ENCODE measurements at regions not wholly inside any gene's neighbourhood (a gene's known extent, or its start where the extent isn't known, plus 50 kb on each side); places are given as distances from the start of the nearest gene placed in this dataset.
A peak's percentile ranks its signal among the peaks of the same experiment; 100 is the strongest.
"Not testable (repeated sequence)": the region's sequence is repeated elsewhere in the genome, so short reads cannot be mapped to it uniquely, and the experiment has no call there.

DNA sequence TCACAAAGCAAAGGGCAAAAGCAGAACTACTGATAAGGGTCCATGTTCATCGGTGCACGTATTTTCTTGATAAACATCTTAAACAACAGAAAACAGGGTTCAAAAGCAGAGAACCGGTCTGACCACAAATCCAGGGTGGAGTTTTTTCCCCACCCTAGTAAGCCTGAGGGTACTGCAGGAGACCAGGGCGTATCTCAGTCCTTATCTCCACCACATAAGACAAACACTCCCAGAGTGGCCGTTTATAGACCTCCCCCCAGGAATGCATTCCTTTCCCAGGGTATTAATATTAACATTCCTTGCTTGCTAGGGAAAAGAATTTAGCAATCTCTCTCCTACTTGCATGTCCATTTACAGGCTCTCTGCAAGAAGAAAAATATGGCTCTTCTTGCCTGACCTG is 567.9 kb upstream of the HS3ST1 start:
- POLR2A ChIA-PET; H3K36me3 ChIP-seq (ENCODE audit: control insufficient read depth in 4 of 4, insufficient read depth in 4 of 4, low read length in 3 of 4); H3K4me1 ChIP-seq (ENCODE audit: control extremely low read depth in 1 of 4, control insufficient read depth in 4 of 4, insufficient read depth in 4 of 4, low read length in 3 of 4); H3K27ac ChIP-seq (ENCODE audit: insufficient read depth in 1 of 2, low read depth in 1 of 2, low read length in 2 of 2, poor library complexity in 1 of 2, severe bottlenecking in 2 of 2); CTCF ChIA-PET; H3K27me3 ChIP-seq (replicated peaks in 2 of 5; ENCODE audit: control insufficient read depth in 4 of 5, insufficient read depth in 5 of 5, low read length in 4 of 5); H3K4me3 ChIP-seq (ENCODE audit: control insufficient read depth in 1 of 7, extremely low read depth in 1 of 7, insufficient read depth in 4 of 7, low read depth in 2 of 7, low read length in 6 of 7); DNase-seq: not testable (repeated sequence)
- 96% methylated on average over 4 of the region's 5 CpGs for WGBS (ENCODE audit: insufficient coverage)
- H3K9me3 ChIP-seq (ENCODE audit: control extremely low read depth in 1 of 5, control insufficient read depth in 4 of 5, insufficient read depth in 2 of 5, low read depth in 1 of 5, low read length in 4 of 5) = peaks cover 0 to 17% (median 2%) of the 10 kb centered on the region in 5 experiments

DNA sequence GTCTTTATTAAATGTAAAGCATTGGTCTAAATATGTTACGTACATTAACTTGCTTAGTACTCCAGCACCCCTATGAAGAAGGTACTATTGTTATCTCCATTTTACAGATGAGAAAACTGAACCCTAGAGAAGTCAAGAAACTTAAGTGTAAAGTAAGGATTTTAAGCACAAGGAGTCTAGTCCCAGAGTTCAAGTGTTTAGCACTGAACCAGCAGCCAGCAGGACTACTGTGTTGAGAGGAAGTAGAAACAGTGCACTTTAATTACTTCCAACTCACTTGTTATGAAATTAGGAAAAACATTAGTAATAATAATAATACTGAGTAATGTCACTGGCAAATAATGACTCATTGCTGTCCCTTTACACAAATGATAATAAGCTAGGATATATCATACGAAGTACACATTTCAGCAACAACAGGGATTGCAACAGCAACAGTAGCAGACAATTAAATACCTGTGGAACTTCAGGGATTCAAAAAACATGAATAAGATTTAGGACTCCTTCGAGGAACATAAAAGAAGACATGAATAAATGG is 548.1 kb upstream of the HS3ST1 start:
- H3K4me1 ChIP-seq (ENCODE audit: control extremely low read depth in 1 of 4, control insufficient read depth in 4 of 4, insufficient read depth in 4 of 4, low read length in 3 of 4) = no peaks in the 10 kb centered on the region
- DNase-seq = no peak
- POLR2A ChIA-PET = no interaction called here
- 71% methylated on average over 1 of the region's 3 CpGs for WGBS (ENCODE audit: insufficient coverage)
- H3K27ac ChIP-seq (ENCODE audit: insufficient read depth in 1 of 2, low read depth in 1 of 2, low read length in 2 of 2, poor library complexity in 1 of 2, severe bottlenecking in 2 of 2) = no peak overlapping the region
- no peaks in the 10 kb centered on the region for H3K9me3 ChIP-seq (ENCODE audit: control extremely low read depth in 1 of 5, control insufficient read depth in 4 of 5, insufficient read depth in 2 of 5, low read depth in 1 of 5, low read length in 4 of 5)
- CTCF ChIA-PET = interaction anchor here (0.6 kb wide), 1 partner anchor 295 kb away, joined by 3 read pairs; no protein-coding TSS in a partner anchor
- no peaks in the 10 kb centered on the region for H3K36me3 ChIP-seq (ENCODE audit: control insufficient read depth in 4 of 4, insufficient read depth in 4 of 4, low read length in 3 of 4)
- H3K4me3 ChIP-seq (ENCODE audit: control insufficient read depth in 1 of 7, extremely low read depth in 1 of 7, insufficient read depth in 4 of 7, low read depth in 2 of 7, low read length in 6 of 7) = no peak overlapping the region
- H3K27me3 ChIP-seq (replicated peaks in 2 of 5; ENCODE audit: control insufficient read depth in 4 of 5, insufficient read depth in 5 of 5, low read length in 4 of 5) = peaks cover 0 to 2% (median 0%) of the 10 kb centered on the region in 5 experiments

DNA sequence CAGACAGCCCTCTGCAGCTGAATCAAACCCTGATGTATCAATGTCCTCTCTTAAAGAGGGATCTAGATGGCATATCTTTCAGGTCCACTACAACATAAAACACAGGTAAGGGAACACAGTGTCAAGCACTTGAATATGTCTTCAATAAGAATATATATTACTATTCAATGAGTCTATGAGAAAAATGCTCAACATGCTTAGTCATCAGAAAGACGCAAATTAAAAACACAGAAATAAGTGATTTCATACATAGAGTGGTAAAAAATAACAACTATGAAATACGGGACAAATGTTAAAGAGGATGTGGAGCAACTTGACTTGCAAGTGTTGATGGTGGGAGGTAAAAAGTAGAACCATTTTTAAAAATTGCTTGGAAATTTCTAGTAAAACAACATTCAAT is 544.6 kb upstream of the HS3ST1 start:
- POLR2A ChIA-PET = no interaction called here
- DNase-seq = no peak

DNA sequence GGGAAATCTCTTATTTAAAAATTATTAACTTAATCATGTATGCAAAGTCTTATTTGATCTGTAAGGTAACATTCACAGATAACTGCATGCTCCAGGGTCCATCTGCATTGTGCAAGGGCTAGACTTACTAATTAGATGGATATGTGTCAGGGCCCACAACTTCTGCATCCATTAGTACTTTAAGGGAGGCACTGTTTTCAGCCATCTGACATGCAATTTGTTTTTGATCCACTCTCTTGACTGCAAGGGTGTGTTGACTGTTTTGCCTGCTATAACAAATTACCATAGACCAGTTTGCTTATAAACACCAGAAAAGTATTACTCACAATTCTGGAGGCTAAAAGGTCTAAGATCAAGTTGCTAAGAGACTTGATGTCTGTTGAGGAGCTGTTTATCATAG is 542.1 kb upstream of the HS3ST1 start:
- H3K27me3 ChIP-seq (replicated peaks in 2 of 5; ENCODE audit: control insufficient read depth in 4 of 5, insufficient read depth in 5 of 5, low read length in 4 of 5) = no peaks in the 10 kb centered on the region
- no peaks in the 10 kb centered on the region for H3K4me1 ChIP-seq (ENCODE audit: control extremely low read depth in 1 of 4, control insufficient read depth in 4 of 4, insufficient read depth in 4 of 4, low read length in 3 of 4)
- CTCF ChIA-PET = interaction anchor here (1.0 kb wide), 1 partner anchor 11 kb away, joined by 3 read pairs; no protein-coding TSS in a partner anchor
- no peak overlapping the region for H3K4me3 ChIP-seq (ENCODE audit: control insufficient read depth in 1 of 7, extremely low read depth in 1 of 7, insufficient read depth in 4 of 7, low read depth in 2 of 7, low read length in 6 of 7)
- POLR2A ChIA-PET = no interaction called here
- H3K27ac ChIP-seq (ENCODE audit: insufficient read depth in 1 of 2, low read depth in 1 of 2, low read length in 2 of 2, poor library complexity in 1 of 2, severe bottlenecking in 2 of 2) = no peak overlapping the region
- H3K9me3 ChIP-seq (ENCODE audit: control extremely low read depth in 1 of 5, control insufficient read depth in 4 of 5, insufficient read depth in 2 of 5, low read depth in 1 of 5, low read length in 4 of 5) = no peaks in the 10 kb centered on the region
- no peak for DNase-seq
- no peaks in the 10 kb centered on the region for H3K36me3 ChIP-seq (ENCODE audit: control insufficient read depth in 4 of 4, insufficient read depth in 4 of 4, low read length in 3 of 4)

More for the DNA sequence above, 544.6 kb upstream of the HS3ST1 start:
- CTCF ChIA-PET = no interaction called here
- Histone ChIP-seq H3K9me3 (ENCODE audit: control extremely low read depth in 1 of 5, control insufficient read depth in 4 of 5, insufficient read depth in 2 of 5, low read depth in 1 of 5, low read length in 4 of 5) (no peaks in the 10 kb centered on the region), H3K27me3 (replicated peaks in 2 of 5; ENCODE audit: control insufficient read depth in 4 of 5, insufficient read depth in 5 of 5, low read length in 4 of 5) (no peaks in the 10 kb centered on the region), H3K27ac (ENCODE audit: insufficient read depth in 1 of 2, low read depth in 1 of 2, low read length in 2 of 2, poor library complexity in 1 of 2, severe bottlenecking in 2 of 2) (no peak overlapping the region), H3K4me1 (ENCODE audit: control extremely low read depth in 1 of 4, control insufficient read depth in 4 of 4, insufficient read depth in 4 of 4, low read length in 3 of 4) (no peaks in the 10 kb centered on the region), H3K4me3 (ENCODE audit: control insufficient read depth in 1 of 7, extremely low read depth in 1 of 7, insufficient read depth in 4 of 7, low read depth in 2 of 7, low read length in 6 of 7) (no peak overlapping the region), H3K36me3 (ENCODE audit: control insufficient read depth in 4 of 4, insufficient read depth in 4 of 4, low read length in 3 of 4) (no peaks in the 10 kb centered on the region)
- WGBS (ENCODE audit: insufficient coverage) = no CpG with 5 or more reads among the region's 2 CpGs

DNA sequence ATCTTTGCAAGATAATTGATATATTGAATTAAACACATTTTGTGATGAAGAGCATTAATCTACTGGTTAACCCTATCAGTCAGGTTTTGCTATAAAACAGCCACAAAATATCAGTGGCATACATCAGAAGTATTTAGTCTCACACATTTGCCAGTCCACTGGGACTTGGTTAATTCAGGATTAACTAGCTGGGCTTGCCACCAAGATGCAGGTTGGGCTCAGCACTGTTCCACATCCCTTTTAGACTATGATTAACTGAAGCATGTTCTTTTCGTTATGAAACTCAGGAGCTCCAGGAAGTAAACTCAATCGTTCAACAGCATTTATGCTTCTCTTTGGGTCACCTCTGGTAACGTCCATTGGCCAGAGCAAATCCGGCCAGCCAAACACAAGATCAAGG is 538.1 kb upstream of the HS3ST1 start:
- ChIA-PET CTCF (no interaction called here), POLR2A (no interaction called here)
- 79% methylated on average over 2 of the region's 4 CpGs for WGBS (ENCODE audit: insufficient coverage)
- Histone ChIP-seq H3K9me3 (ENCODE audit: control extremely low read depth in 1 of 5, control insufficient read depth in 4 of 5, insufficient read depth in 2 of 5, low read depth in 1 of 5, low read length in 4 of 5) (no peaks in the 10 kb centered on the region), H3K4me1 (ENCODE audit: control extremely low read depth in 1 of 4, control insufficient read depth in 4 of 4, insufficient read depth in 4 of 4, low read length in 3 of 4) (no peaks in the 10 kb centered on the region), H3K27ac (ENCODE audit: insufficient read depth in 1 of 2, low read depth in 1 of 2, low read length in 2 of 2, poor library complexity in 1 of 2, severe bottlenecking in 2 of 2) (no peak overlapping the region), H3K27me3 (replicated peaks in 2 of 5; ENCODE audit: control insufficient read depth in 4 of 5, insufficient read depth in 5 of 5, low read length in 4 of 5) (no peaks in the 10 kb centered on the region), H3K36me3 (ENCODE audit: control insufficient read depth in 4 of 4, insufficient read depth in 4 of 4, low read length in 3 of 4) (no peaks in the 10 kb centered on the region), H3K4me3 (ENCODE audit: control insufficient read depth in 1 of 7, extremely low read depth in 1 of 7, insufficient read depth in 4 of 7, low read depth in 2 of 7, low read length in 6 of 7) (no peak overlapping the region)
- DNase-seq = no peak

DNA sequence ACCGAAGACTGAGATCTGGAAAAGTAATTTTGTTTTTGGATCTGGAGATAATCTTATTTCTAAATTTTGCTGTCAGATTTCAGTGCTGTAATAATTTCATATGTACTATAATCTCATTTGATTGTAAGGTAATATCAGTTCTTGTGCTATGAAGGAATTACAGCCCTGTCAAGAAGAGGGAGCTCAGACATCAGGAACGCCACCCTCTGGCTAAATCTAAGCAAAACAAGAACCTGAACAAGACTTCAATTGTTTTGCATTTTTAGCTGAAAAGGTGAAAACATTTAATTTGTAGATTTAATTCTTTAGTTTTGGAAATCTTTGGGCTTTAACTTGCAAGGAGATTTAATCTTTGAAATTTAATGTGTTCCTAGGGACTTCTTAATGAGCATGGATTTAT is 525.4 kb upstream of the HS3ST1 start:
- WGBS (ENCODE audit: insufficient coverage) = 0% methylated on average over 1 of the region's 2 CpGs
- H3K4me3 ChIP-seq (ENCODE audit: control insufficient read depth in 1 of 7, extremely low read depth in 1 of 7, insufficient read depth in 4 of 7, low read depth in 2 of 7, low read length in 6 of 7) = no peak overlapping the region
- no peaks in the 10 kb centered on the region for H3K9me3 ChIP-seq (ENCODE audit: control extremely low read depth in 1 of 5, control insufficient read depth in 4 of 5, insufficient read depth in 2 of 5, low read depth in 1 of 5, low read length in 4 of 5)
- no peak overlapping the region for H3K27ac ChIP-seq (ENCODE audit: insufficient read depth in 1 of 2, low read depth in 1 of 2, low read length in 2 of 2, poor library complexity in 1 of 2, severe bottlenecking in 2 of 2)
- H3K4me1 ChIP-seq (ENCODE audit: control extremely low read depth in 1 of 4, control insufficient read depth in 4 of 4, insufficient read depth in 4 of 4, low read length in 3 of 4) = no peaks in the 10 kb centered on the region
- ChIA-PET CTCF (interaction anchor here (1.0 to 1.4 kb wide), 3 partner anchors 11 to 171 kb away, joined by 3 to 5 read pairs (median 4); no protein-coding TSS in a partner anchor), POLR2A (no interaction called here)
- H3K36me3 ChIP-seq (ENCODE audit: control insufficient read depth in 4 of 4, insufficient read depth in 4 of 4, low read length in 3 of 4) = no peaks in the 10 kb centered on the region
- peak; percentile 38 to 66 (median 64) for DNase-seq
- H3K27me3 ChIP-seq (replicated peaks in 2 of 5; ENCODE audit: control insufficient read depth in 4 of 5, insufficient read depth in 5 of 5, low read length in 4 of 5) = no peaks in the 10 kb centered on the region

DNA sequence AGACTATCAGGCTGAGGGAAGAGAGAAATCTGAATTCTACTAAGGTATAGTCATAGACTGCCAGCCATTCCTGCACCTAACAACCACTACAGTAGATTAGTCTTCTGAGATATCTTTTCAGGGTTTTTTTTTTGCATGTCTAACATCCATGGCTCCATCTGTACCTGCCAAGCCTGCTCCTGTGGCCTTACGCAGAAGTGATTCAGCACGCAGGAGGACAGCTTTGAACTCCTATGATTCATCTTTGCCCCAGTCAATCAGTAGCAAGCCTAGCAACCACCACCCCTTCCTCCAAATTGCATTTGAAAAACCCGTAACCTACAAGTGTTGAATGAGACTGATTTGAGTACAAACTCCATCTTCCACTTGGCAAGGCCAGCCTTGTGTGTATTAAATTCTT is 520.7 kb upstream of the HS3ST1 start:
- H3K36me3 ChIP-seq (ENCODE audit: control insufficient read depth in 4 of 4, insufficient read depth in 4 of 4, low read length in 3 of 4) = no peaks in the 10 kb centered on the region
- H3K9me3 ChIP-seq (ENCODE audit: control extremely low read depth in 1 of 5, control insufficient read depth in 4 of 5, insufficient read depth in 2 of 5, low read depth in 1 of 5, low read length in 4 of 5) = no peaks in the 10 kb centered on the region
- no peaks in the 10 kb centered on the region for H3K27me3 ChIP-seq (replicated peaks in 2 of 5; ENCODE audit: control insufficient read depth in 4 of 5, insufficient read depth in 5 of 5, low read length in 4 of 5)
- WGBS (ENCODE audit: insufficient coverage) = 93% methylated on average over 2 of the region's 3 CpGs
- no peaks in the 10 kb centered on the region for H3K4me1 ChIP-seq (ENCODE audit: control extremely low read depth in 1 of 4, control insufficient read depth in 4 of 4, insufficient read depth in 4 of 4, low read length in 3 of 4)
- no peak overlapping the region for H3K4me3 ChIP-seq (ENCODE audit: control insufficient read depth in 1 of 7, extremely low read depth in 1 of 7, insufficient read depth in 4 of 7, low read depth in 2 of 7, low read length in 6 of 7)
- H3K27ac ChIP-seq (ENCODE audit: insufficient read depth in 1 of 2, low read depth in 1 of 2, low read length in 2 of 2, poor library complexity in 1 of 2, severe bottlenecking in 2 of 2) = no peak overlapping the region
- ChIA-PET POLR2A (no interaction called here), CTCF (no interaction called here)
- no peak for DNase-seq
